DOHH2 (cell line): ENCODE measurements at regions not wholly inside any gene's neighbourhood (a gene's known extent, or its start where the extent isn't known, plus 50 kb on each side); places are given as distances from the start of the nearest gene placed in this dataset.

Experiments used
- H3F3A ChIP-seq: fragments of 200-600 bp; sonication (generic), shearing (Covaris generic); 2 replicates; pipeline ENCODE4 v1.6.0; 2016; ENCODE audit warnings: antibody characterized with exemption, mild to moderate bottlenecking; ENCODE audit not compliant: control insufficient read depth, insufficient read depth
- H3K27ac ChIP-seq: fragments of 200-600 bp; sonication (generic); 2 replicates; pipeline ENCODE4 v1.5.1; 2014; ENCODE audit warnings: low read depth, mild to moderate bottlenecking, low read length, moderate library complexity
- H3K27me3 ChIP-seq: fragments of 200-600 bp; sonication (generic); 2 replicates; pipeline ENCODE4 v1.6.1; 2014; ENCODE audit warnings: mild to moderate bottlenecking, low read length, mixed read lengths; ENCODE audit not compliant: control insufficient read depth
- H3K36me3 ChIP-seq: fragments of 200-600 bp; sonication (generic); 2 replicates; pipeline ENCODE4 v1.6.1; 2014; ENCODE audit warnings: mild to moderate bottlenecking, low read length, moderate library complexity, mixed read lengths; ENCODE audit not compliant: control insufficient read depth
- H3K4me1 ChIP-seq: fragments of 200-600 bp; sonication (generic); 2 replicates; pipeline ENCODE4 v1.6.1; 2014; ENCODE audit warnings: mild to moderate bottlenecking, low read length, mixed read lengths; ENCODE audit not compliant: control insufficient read depth
- H3K4me2 ChIP-seq: fragments of 200-600 bp; sonication (generic); 2 replicates; pipeline ENCODE4 v1.6.0; 2014; ENCODE audit warnings: mild to moderate bottlenecking, low read length, moderate library complexity
- H3K4me3 ChIP-seq: fragments of 200-600 bp; sonication (generic); 2 replicates; pipeline ENCODE4 v1.5.1; 2014; ENCODE audit warnings: mild to moderate bottlenecking, low read length, mixed read lengths
- H3K79me2 ChIP-seq: fragments of 200-600 bp; sonication (generic); 2 replicates; pipeline ENCODE4 v1.6.1; 2014; ENCODE audit warnings: mild to moderate bottlenecking, low read length, mixed read lengths; ENCODE audit not compliant: control insufficient read depth
- H3K9me2 ChIP-seq: fragments of 200-600 bp; sonication (generic); replicated peaks from 2 replicates; pipeline ENCODE4 v1.6.1; 2014; ENCODE audit warnings: mild to moderate bottlenecking, low read length, mixed read lengths; ENCODE audit not compliant: control insufficient read depth
- H3K9me3 ChIP-seq: fragments of 200-600 bp; sonication (generic); 2 replicates; pipeline ENCODE4 v1.6.1; 2014; ENCODE audit warnings: antibody characterized with exemption, low read length, mixed read lengths; ENCODE audit not compliant: control insufficient read depth, insufficient read depth
- H4K20me1 ChIP-seq: fragments of 200-600 bp; sonication (generic); 2 replicates; pipeline ENCODE4 v1.6.0; 2014; ENCODE audit warnings: low read depth, mild to moderate bottlenecking, antibody characterized with exemption, low read length, moderate library complexity; ENCODE audit not compliant: control insufficient read depth, insufficient read depth
- CTCF ChIP-seq: fragments of 200-600 bp; sonication (generic); IDR thresholded peaks from one replicate; pipeline ENCODE4 v1.5.1; 2014; ENCODE audit warnings: antibody characterized with exemption, mild to moderate bottlenecking, low read depth, low read length; ENCODE audit not compliant: poor library complexity, severe bottlenecking
- EZH2phosphoT487 ChIP-seq: fragments of 200-600 bp; sonication (generic); IDR thresholded peaks from 2 replicates; pipeline ENCODE4 v1.6.1; 2017; ENCODE audit warnings: borderline replicate concordance, mild to moderate bottlenecking, antibody characterized with exemption, low read length, moderate library complexity, mixed read lengths

- H3K9me3 ChIP-seq, result no peaks in the 10 kb centered on the region
- no peak overlapping the region for H3K4me3 ChIP-seq
- no peaks in the 10 kb centered on the region for H3K4me1 ChIP-seq
- no peaks in the 10 kb centered on the region for H3K79me2 ChIP-seq
- no peaks in the 10 kb centered on the region for H3F3A ChIP-seq
- H3K27ac ChIP-seq, result no peak overlapping the region
- H3K36me3 ChIP-seq, result no peaks in the 10 kb centered on the region
- H4K20me1 ChIP-seq, result no peaks in the 10 kb centered on the region
- H3K4me2 ChIP-seq, result no peak overlapping the region
- TF ChIP-seq EZH2phosphoT487 (no peak), CTCF (no peak)
- H3K9me2 ChIP-seq, result no peaks in the 10 kb centered on the region
- no peaks in the 10 kb centered on the region for H3K27me3 ChIP-seq
Measured at GRCh38 chr14:84084056-84084630, 1445.8 kb upstream of the FLRT2 start.

- Histone ChIP-seq H3K27ac (no peak overlapping the region), H3K4me1 (no peaks in the 10 kb centered on the region), H3K27me3 (no peaks in the 10 kb centered on the region), H3K4me3 (no peak overlapping the region), H4K20me1 (no peaks in the 10 kb centered on the region), H3K36me3 (no peaks in the 10 kb centered on the region), H3K79me2 (no peaks in the 10 kb centered on the region), H3K9me2 (no peaks in the 10 kb centered on the region), H3K4me2 (no peak overlapping the region), H3F3A (no peaks in the 10 kb centered on the region), H3K9me3 (no peaks in the 10 kb centered on the region; the same call in 1 of the 2 replicates)
- TF ChIP-seq CTCF (no peak), EZH2phosphoT487 (no peak)
Measured at GRCh38 chr14:84085493-84085892, 1444.5 kb upstream of the FLRT2 start.

GRCh38 chr14:84086714-84087113 lies 1443.2 kb upstream of the FLRT2 start:
- H3K4me2 ChIP-seq, result no peak overlapping the region
- no peaks in the 10 kb centered on the region for H3K36me3 ChIP-seq
- no peak overlapping the region for H3K27ac ChIP-seq
- H3K4me1 ChIP-seq, result no peaks in the 10 kb centered on the region
- TF ChIP-seq EZH2phosphoT487 (no peak), CTCF (no peak)
- no peak overlapping the region for H3K4me3 ChIP-seq
- no peaks in the 10 kb centered on the region for H3F3A ChIP-seq
- H4K20me1 ChIP-seq, result no peaks in the 10 kb centered on the region
- H3K27me3 ChIP-seq, result no peaks in the 10 kb centered on the region
- H3K9me3 ChIP-seq, result no peaks in the 10 kb centered on the region; the same call in 1 of the 2 replicates
- H3K79me2 ChIP-seq, result no peaks in the 10 kb centered on the region
- H3K9me2 ChIP-seq, result no peaks in the 10 kb centered on the region
